ENCODE measurements at regions not wholly inside any gene's neighbourhood (a gene's known extent, or its start where the extent isn't known, plus 50 kb on each side); places are given as distances from the start of the nearest gene placed in this dataset.

- TF ChIP-seq CTCF (IDR thresholded peaks at IDR 0.05; ENCODE audit: insufficient read depth, missing control alignments) = no peak
- DNase-seq (ENCODE audit: insufficient read length, low spot score) (no peak), FAIRE-seq (no peak)
Observed at GRCh38 chr14:22390824-22391461, 198.1 kb downstream of the DAD1 start.

GRCh38 chr14:22390195-22390594, 198.8 kb downstream of the DAD1 start:
- DNase-seq (ENCODE audit: insufficient read length, low spot score) = no peak
- FAIRE-seq = no peak
- TF ChIP-seq CTCF (IDR thresholded peaks at IDR 0.05; ENCODE audit: insufficient read depth, missing control alignments) = no peak

GRCh38 chr14:22388669-22389595, 200.1 kb downstream of the DAD1 start:
- no peak for TF ChIP-seq CTCF (IDR thresholded peaks at IDR 0.05; ENCODE audit: insufficient read depth, missing control alignments)
- FAIRE-seq = no peak
- no peak for DNase-seq (ENCODE audit: insufficient read length, low spot score)

GRCh38 chr14:22387776-22388241, 201.2 kb downstream of the DAD1 start:
- no peak for DNase-seq (ENCODE audit: insufficient read length, low spot score)
- no peak for FAIRE-seq
- no peak for TF ChIP-seq CTCF (IDR thresholded peaks at IDR 0.05; ENCODE audit: insufficient read depth, missing control alignments)

GRCh38 chr14:22386924-22387775, 201.9 kb downstream of the DAD1 start:
- TF ChIP-seq CTCF (IDR thresholded peaks at IDR 0.05; ENCODE audit: insufficient read depth, missing control alignments) = peak; percentile 88
- DNase-seq (ENCODE audit: insufficient read length, low spot score) (peak; percentile 70), FAIRE-seq (no peak)

- no peak for TF ChIP-seq CTCF (IDR thresholded peaks at IDR 0.05; ENCODE audit: insufficient read depth, missing control alignments)
- DNase-seq (ENCODE audit: insufficient read length, low spot score) (no peak), FAIRE-seq (no peak)
Observed at GRCh38 chr14:22384974-22385526, 204.0 kb downstream of the DAD1 start.

All from D721Med (cell line).